GM12878 (cell line): ENCODE measurements at regions not wholly inside any gene's neighbourhood (a gene's known extent, or its start where the extent isn't known, plus 50 kb on each side); places are given as distances from the start of the nearest gene placed in this dataset.
"Not testable (repeated sequence)": the region's sequence is repeated elsewhere in the genome, so short reads cannot be mapped to it uniquely, and the experiment has no call there.

ENCODE experiments used
- ATAC-seq: fragments of 200-7000 bp; cut with Tn5 transposase; 3 replicates; pipeline ENCODE4 v1.9.1; 2020; ENCODE audit warnings: mild to moderate bottlenecking, moderate library complexity
- BruUV-seq: library from RNA; stranded (reverse); fragments of 400-500 nt; replicated peaks from 2 replicates; lab custom pipeline; 2021; lab: Mats Ljungman, UMichigan
- CTCF ChIA-PET: fragments of 300-600 bp; sonication (Branson Sonifier 250); formaldehyde crosslinking; extraction: SDS; loops from one replicate; lab custom pipeline; 2021; ENCODE audit warnings: inconsistent platforms; lab: Yijun Ruan, JAX
- POLR2A ChIA-PET: fragments of 350-600 bp; formaldehyde crosslinking; extraction: SDS; loops from one replicate; lab custom pipeline; 2021; ENCODE audit warnings: inconsistent platforms; lab: Charles Lee
- RAD21 ChIA-PET: fragments of 300-600 bp; sonication (Branson Sonifier 250); formaldehyde crosslinking; loops from one replicate; lab custom pipeline; 2023; ENCODE audit warnings: antibody characterized with exemption; ENCODE audit not compliant: unreplicated experiment; lab: Charles Lee
- SMC1A ChIA-PET: fragments of 300-600 bp; sonication (Branson Sonifier 250); formaldehyde crosslinking; loops from one replicate; lab custom pipeline; 2023; ENCODE audit not compliant: unreplicated experiment, uncharacterized antibody; lab: Charles Lee
- DNase-seq: peaks from one replicate; pipeline ENCODE4 v3.0.0-alpha.2; 2011; ENCODE audit warnings: low read depth, low spot score
- FAIRE-seq: peaks from 3 replicates; lab custom pipeline; 2011; peaks lifted over from hg19 to GRCh38; lab: Jason Lieb, UNC
- H2AFZ ChIP-seq: 2 replicates; pipeline ENCODE4 v1.6.0; 2011; ENCODE audit warnings: low read depth, low read length, control low read depth; ENCODE audit not compliant: control insufficient read depth
- H3K27ac ChIP-seq: 2 replicates; pipeline ENCODE4 v1.5.1; 2011; ENCODE audit warnings: control low read depth; ENCODE audit not compliant: control insufficient read depth, insufficient read depth
- H3K27me3 ChIP-seq, 2 experiments: replicated peaks in 1 of 2; 2 replicates each; pipeline versions ENCODE4 v1.6.0 to v1.6.1; 2011; ENCODE audit warnings: low read length in 1 of 2; ENCODE audit not compliant: control insufficient read depth in 2 of 2, insufficient read depth in 2 of 2
- H3K36me3 ChIP-seq, 2 experiments: 2 replicates each; pipeline ENCODE4 v1.5.1; 2011; ENCODE audit warnings: low read length in 1 of 2; ENCODE audit not compliant: control insufficient read depth in 2 of 2, insufficient read depth in 2 of 2
- H3K4me1 ChIP-seq: 2 replicates; pipeline ENCODE4 v1.6.1; 2011; ENCODE audit warnings: mild to moderate bottlenecking, low read length, moderate library complexity, mixed read lengths; ENCODE audit not compliant: control insufficient read depth, insufficient read depth
- H3K4me2 ChIP-seq: 2 replicates; pipeline ENCODE4 v1.6.0; 2011; ENCODE audit warnings: control low read depth; ENCODE audit not compliant: control insufficient read depth, insufficient read depth
- H3K4me3 ChIP-seq: fragments of 200-600 bp; sonication (generic); 2 replicates; pipeline ENCODE4 v1.5.1; 2016
- H3K79me2 ChIP-seq: 2 replicates; pipeline ENCODE4 v1.6.0; 2011; ENCODE audit warnings: low read length; ENCODE audit not compliant: control insufficient read depth, insufficient read depth
- H3K9ac ChIP-seq: 2 replicates; pipeline ENCODE4 v1.8.0; 2011; ENCODE audit warnings: low read length, control low read depth, mixed read lengths; ENCODE audit not compliant: control insufficient read depth, insufficient read depth
- H3K9me3 ChIP-seq: replicated peaks from 3 replicates; pipeline ENCODE4 v1.5.1; 2011; ENCODE audit warnings: mild to moderate bottlenecking, low read length; ENCODE audit not compliant: control insufficient read depth, insufficient read depth
- H4K20me1 ChIP-seq: 2 replicates; pipeline ENCODE4 v1.6.0; 2011; ENCODE audit not compliant: control insufficient read depth, insufficient read depth
- ATF7 ChIP-seq: fragments of 450-650 bp; IDR thresholded peaks from 2 replicates; pipeline ENCODE4 v1.6.1; 2016; ENCODE audit warnings: low read depth, mild to moderate bottlenecking
- CBX3 ChIP-seq: fragments of 200-600 bp; sonication (generic); IDR thresholded peaks from 2 replicates; pipeline ENCODE4 v1.6.1; 2016; ENCODE audit warnings: low read depth, borderline replicate concordance
- IRF5 ChIP-seq: fragments of 450-650 bp; IDR thresholded peaks from 2 replicates; pipeline ENCODE4 v1.6.1; 2017; ENCODE audit warnings: borderline replicate concordance
- MXI1 ChIP-seq: fragments of 150-350 bp; IDR thresholded peaks from 2 replicates; pipeline ENCODE4 v1.6.1; 2011; ENCODE audit warnings: low read depth, mild to moderate bottlenecking, inconsistent platforms, low read length, improper control_type of control experiment
- NBN ChIP-seq: fragments of 450-650 bp; IDR thresholded peaks from 2 replicates; pipeline ENCODE4 v1.6.1; 2016
- RB1 ChIP-seq: fragments of 450-650 bp; formaldehyde crosslinking; IDR thresholded peaks from 2 replicates; pipeline ENCODE4 v1.6.1; 2017; ENCODE audit warnings: mild to moderate bottlenecking, borderline replicate concordance
- ZBED1 ChIP-seq: IDR thresholded peaks from 2 replicates; pipeline ENCODE4 v1.6.1; 2016; ENCODE audit warnings: borderline replicate concordance
- ZNF622 ChIP-seq: fragments of 450-650 bp; IDR thresholded peaks from 2 replicates; pipeline ENCODE4 v1.6.1; 2017; ENCODE audit warnings: mild to moderate bottlenecking, inconsistent platforms
- WGBS: methylation state at CpG from one replicate; pipeline ENCODE4 v1.1.6; 2016; ENCODE audit warnings: low lambda C conversion rate; ENCODE audit not compliant: insufficient replicate concordance, insufficient coverage; ENCODE audit errors: missing lambda C conversion rate; 5-methylcytosine and 5-hydroxymethylcytosine counted together
- in situ Hi-C: fragments of 300-500 bp; cut with MboI; formaldehyde crosslinking; loops from 9 replicates; pipeline ENCODE4 v1.14.3; 2018; ENCODE audit warnings: mixed read lengths
- intact Hi-C: fragments of 100-400 bp; cut with micrococcal nuclease; formaldehyde crosslinking; loops from one replicate; pipeline ENCODE4 v1.14.2; 2022; ENCODE audit not compliant: unreplicated experiment

GRCh38 chr11:87536016-87536415 is 498.3 kb downstream of the TMEM135 start (continued):
- TF ChIP-seq CBX3 (no peak), RB1 (no peak), NBN (no peak), ZBED1 (no peak), MXI1 (no peak), IRF5 (no peak)

- no peaks in the 10 kb centered on the region for H3K36me3 ChIP-seq
- BruUV-seq: no TSS peak
- ChIA-PET SMC1A (interaction anchor here (1.2 kb wide), 2 partner anchors 9 to 168 kb away, joined by 3 to 8 read pairs; no protein-coding TSS in a partner anchor), POLR2A (no interaction called here), CTCF (no interaction called here), RAD21 (no interaction called here)
- DNase-seq (no peak), ATAC-seq (no peak), FAIRE-seq (no peak)
- intact Hi-C loops: no loop called here
- H4K20me1 ChIP-seq: no peaks in the 10 kb centered on the region
- H3K27ac ChIP-seq: no peak overlapping the region
- H3K9me3 ChIP-seq: no peaks in the 10 kb centered on the region
- H3K9ac ChIP-seq: no peak overlapping the region
- no peak overlapping the region for H2AFZ ChIP-seq
- no peak overlapping the region for H3K4me3 ChIP-seq
- no peak overlapping the region for H3K4me2 ChIP-seq
- no peaks in the 10 kb centered on the region for H3K4me1 ChIP-seq
- no peak for TF ChIP-seq ZNF622
- 0 out of 2 replicates have a peak, but pooled peaks have one; percentile 22 for TF ChIP-seq ATF7
- in situ Hi-C loops: no loop called here
- no peaks in the 10 kb centered on the region for H3K27me3 ChIP-seq
- WGBS: 0% methylated on average over 4 of the region's 4 CpGs
- H3K79me2 ChIP-seq: no peaks in the 10 kb centered on the region
Measured at GRCh38 chr11:87535513-87535912, 497.8 kb downstream of the TMEM135 start.

GRCh38 chr11:87531835-87532234 is 494.1 kb downstream of the TMEM135 start:
- POLR2A ChIA-PET, H3K27me3 ChIP-seq, BruUV-seq, DNase-seq, intact Hi-C loops, H3K4me3 ChIP-seq, ATAC-seq, FAIRE-seq, H2AFZ ChIP-seq, H3K79me2 ChIP-seq, H3K9me3 ChIP-seq, H3K4me1 ChIP-seq, H3K4me2 ChIP-seq, H3K9ac ChIP-seq, RAD21 ChIA-PET, H4K20me1 ChIP-seq, CTCF ChIA-PET, in situ Hi-C loops, H3K27ac ChIP-seq, SMC1A ChIA-PET, H3K36me3 ChIP-seq: not testable (repeated sequence)
